ENCODE measurements at regions not wholly inside any gene's neighbourhood (a gene's known extent, or its start where the extent isn't known, plus 50 kb on each side); places are given as distances from the start of the nearest gene placed in this dataset.
"Not testable (repeated sequence)": the region's sequence is repeated elsewhere in the genome, so short reads cannot be mapped to it uniquely, and the experiment has no call there.

- DNase-seq = not testable (repeated sequence)
Measured at GRCh38 chr6:28626386-28626785, 100.7 kb downstream of the GPX5 start.

GRCh38 chr6:28632326-28632851, 106.7 kb downstream of the GPX5 start:
- no peak for DNase-seq

- DNase-seq = no peak
Measured at GRCh38 chr6:28633445-28634215, 107.9 kb downstream of the GPX5 start.

- DNase-seq = no peak
Measured at GRCh38 chr6:28634411-28634760, 108.7 kb downstream of the GPX5 start.

- DNase-seq = peak; percentile 52
Measured at GRCh38 chr6:28634761-28635546, 109.3 kb downstream of the GPX5 start.

GRCh38 chr6:28635547-28636158, 110.0 kb downstream of the GPX5 start:
- no peak for DNase-seq

GRCh38 chr6:28638787-28639430, 113.2 kb downstream of the GPX5 start:
- no peak for DNase-seq

GRCh38 chr6:28639445-28640290, 114.0 kb downstream of the GPX5 start:
- DNase-seq = not testable (repeated sequence)

GRCh38 chr6:28643017-28643740, 117.5 kb downstream of the GPX5 start:
- DNase-seq = no peak

GRCh38 chr6:28646650-28647049, 121.0 kb downstream of the GPX5 start:
- DNase-seq = no peak

- DNase-seq = peak; percentile 92
Measured at GRCh38 chr6:28648035-28648877, 122.6 kb downstream of the GPX5 start.

- no peak for DNase-seq
Measured at GRCh38 chr6:28648878-28649375, 123.2 kb downstream of the GPX5 start.

GRCh38 chr6:28651161-28651560, 125.5 kb downstream of the GPX5 start:
- no peak for DNase-seq

GRCh38 chr6:28653876-28654275, 128.2 kb downstream of the GPX5 start:
- DNase-seq = no peak

GRCh38 chr6:28655164-28655563, 129.5 kb downstream of the GPX5 start:
- DNase-seq = no peak

- DNase-seq = no peak
Measured at GRCh38 chr6:28656715-28657114, 131.0 kb downstream of the GPX5 start.

- no peak for DNase-seq
Measured at GRCh38 chr6:28657381-28657768, 131.7 kb downstream of the GPX5 start.

GRCh38 chr6:28657769-28658465, 132.2 kb downstream of the GPX5 start:
- peak; percentile 45 for DNase-seq

GRCh38 chr6:28658475-28659249, 133.0 kb downstream of the GPX5 start:
- DNase-seq = no peak
